Nephron progenitor cell (in vitro differentiated cells): ENCODE measurements at regions not wholly inside any gene's neighbourhood (a gene's known extent, or its start where the extent isn't known, plus 50 kb on each side); places are given as distances from the start of the nearest gene placed in this dataset.

Experiments
- DNase-seq: peaks from one replicate; pipeline ENCODE4 v3.0.0; 2021
- H3K27ac Mint-ChIP-seq: 2 replicates; pipeline ENCODE4 v1.8.0; 2021; ENCODE audit warnings: mild to moderate bottlenecking, moderate library complexity, mixed read lengths
- H3K27me3 Mint-ChIP-seq: 2 replicates; pipeline ENCODE4 v1.8.0; 2021; ENCODE audit warnings: mild to moderate bottlenecking, low read depth, mixed read lengths; ENCODE audit not compliant: poor library complexity
- H3K36me3 Mint-ChIP-seq: 2 replicates; pipeline ENCODE4 v1.8.0; 2021; ENCODE audit warnings: low read depth, mixed read lengths
- H3K4me1 Mint-ChIP-seq: 2 replicates; pipeline ENCODE4 v1.8.0; 2021; ENCODE audit warnings: mixed read lengths
- H3K4me3 Mint-ChIP-seq: 2 replicates; pipeline ENCODE4 v1.8.0; 2021; ENCODE audit warnings: mild to moderate bottlenecking, moderate library complexity, mixed read lengths
- H3K9me3 Mint-ChIP-seq: 2 replicates; pipeline ENCODE4 v1.8.0; 2021; ENCODE audit warnings: mild to moderate bottlenecking, moderate library complexity, mixed read lengths
- CTCF ChIP-seq: fragments of 200-600 bp; sonication (generic); IDR thresholded peaks from 2 replicates; pipeline ENCODE4 v1.5.0; 2021; ENCODE audit warnings: antibody characterized with exemption

- Mint-ChIP-seq H3K9me3 (peaks cover 90% of the 10 kb centered on the region), H3K27me3 (peaks cover 3% of the 10 kb centered on the region), H3K27ac (no peak overlapping the region), H3K36me3 (peaks cover 5% of the 10 kb centered on the region), H3K4me1 (no peaks in the 10 kb centered on the region), H3K4me3 (no peak overlapping the region)
- no peak for DNase-seq
- no peak for TF ChIP-seq CTCF
Observed at GRCh38 chr13:19089315-19089714, 92.3 kb downstream of the TUBA3C start.

GRCh38 chr13:19088416-19088815 lies 93.2 kb downstream of the TUBA3C start:
- H3K9me3 Mint-ChIP-seq, result peaks cover 91% of the 10 kb centered on the region
- peaks cover 5% of the 10 kb centered on the region for H3K36me3 Mint-ChIP-seq

GRCh38 chr13:19085876-19086275 lies 95.7 kb downstream of the TUBA3C start:
- no peak overlapping the region for H3K4me3 Mint-ChIP-seq
- no peak for TF ChIP-seq CTCF
- no peak for DNase-seq
- H3K27me3 Mint-ChIP-seq, result peaks cover 3% of the 10 kb centered on the region
- peaks cover 5% of the 10 kb centered on the region for H3K36me3 Mint-ChIP-seq
- no peaks in the 10 kb centered on the region for H3K4me1 Mint-ChIP-seq
- no peak overlapping the region for H3K27ac Mint-ChIP-seq
- H3K9me3 Mint-ChIP-seq, result peaks cover 93% of the 10 kb centered on the region

More at GRCh38 chr13:19088416-19088815, 93.2 kb downstream of the TUBA3C start:
- H3K4me1 Mint-ChIP-seq, result no peaks in the 10 kb centered on the region
- no peak for TF ChIP-seq CTCF
- H3K4me3 Mint-ChIP-seq, result no peak overlapping the region
- peaks cover 3% of the 10 kb centered on the region for H3K27me3 Mint-ChIP-seq
- no peak for DNase-seq
- H3K27ac Mint-ChIP-seq, result no peak overlapping the region

- Mint-ChIP-seq H3K9me3 (peaks cover 94% of the 10 kb centered on the region), H3K27ac (no peak overlapping the region)
Observed at GRCh38 chr13:19085258-19085657, 96.4 kb downstream of the TUBA3C start.

GRCh38 chr13:19083340-19083739 lies 98.3 kb downstream of the TUBA3C start:
- Mint-ChIP-seq H3K27ac (no peak overlapping the region), H3K27me3 (no peaks in the 10 kb centered on the region), H3K4me3 (no peak overlapping the region), H3K4me1 (no peaks in the 10 kb centered on the region), H3K9me3 (peaks cover 93% of the 10 kb centered on the region), H3K36me3 (no peaks in the 10 kb centered on the region)
- no peak for TF ChIP-seq CTCF
- DNase-seq, result no peak

More at GRCh38 chr13:19085258-19085657, 96.4 kb downstream of the TUBA3C start:
- H3K4me3 Mint-ChIP-seq, result no peak overlapping the region
- DNase-seq, result no peak
- peaks cover 3% of the 10 kb centered on the region for H3K27me3 Mint-ChIP-seq
- H3K36me3 Mint-ChIP-seq, result peaks cover 5% of the 10 kb centered on the region
- no peaks in the 10 kb centered on the region for H3K4me1 Mint-ChIP-seq
- no peak for TF ChIP-seq CTCF

GRCh38 chr13:19075418-19075817 lies 106.2 kb downstream of the TUBA3C start:
- no peak for TF ChIP-seq CTCF
- Mint-ChIP-seq H3K27me3 (no peaks in the 10 kb centered on the region), H3K4me3 (no peak overlapping the region), H3K27ac (no peak overlapping the region), H3K4me1 (no peaks in the 10 kb centered on the region), H3K36me3 (peaks cover 5% of the 10 kb centered on the region), H3K9me3 (peaks cover 81% of the 10 kb centered on the region)
- no peak for DNase-seq
